Uterus (tissue), 3 donors: ENCODE measurements at regions not wholly inside any gene's neighbourhood (a gene's known extent, or its start where the extent isn't known, plus 50 kb on each side); places are given as distances from the start of the nearest gene placed in this dataset.

Source experiments
- DNase-seq, 2 donors: peaks; one replicate each; pipeline ENCODE4 v3.0.0-alpha.2; 2019 to 2020
- H3K27ac ChIP-seq, 2 donors: fragments of 200-600 bp; sonication (generic); 1 replicate in 1 of 2; 2 replicates in 1 of 2; pipeline ENCODE4 v1.5.1; 2016 to 2018
- H3K27me3 ChIP-seq, 2 donors: fragments of 200-600 bp; sonication (generic); one replicate each; pipeline ENCODE4 v1.5.1; 2018 to 2019; ENCODE audit warnings: control low read depth in 1 of 2
- H3K36me3 ChIP-seq, 2 donors: fragments of 200-600 bp; sonication (generic); one replicate each; pipeline ENCODE4 v1.5.1; 2019; ENCODE audit warnings: control low read depth in 1 of 2
- H3K4me1 ChIP-seq, 2 donors: fragments of 200-600 bp; sonication (generic); one replicate each; pipeline ENCODE4 v1.5.1; 2018 to 2019; ENCODE audit warnings: control low read depth in 1 of 2
- H3K4me3 ChIP-seq, 2 donors: fragments of 200-600 bp; sonication (generic); 1 replicate in 1 of 2; 2 replicates in 1 of 2; pipeline ENCODE4 v1.5.1; 2018 to 2019; ENCODE audit warnings: mild to moderate bottlenecking in 1 of 2
- H3K9me3 ChIP-seq, 2 donors: fragments of 200-600 bp; sonication (generic); one replicate each; pipeline ENCODE4 v1.5.1; 2019; ENCODE audit warnings: control low read depth in 1 of 2
- POLR2A ChIP-seq, 2 donors: fragments of 450-650 bp; IDR thresholded peaks; one replicate each; pipeline ENCODE4 v1.6.1; 2016; ENCODE audit warnings: antibody characterized with exemption in 2 of 2, mild to moderate bottlenecking in 1 of 2, moderate library complexity in 1 of 2
- intact Hi-C: fragments of 100-400 bp; cut with DNase I; formaldehyde crosslinking; loops from one replicate; pipeline ENCODE4 v1.15.1; 2023; ENCODE audit warnings: low total_unique reads
- TF ChIP-seq, protein P1 (sequence below), 4 experiments: fragments of 200-600 bp in 2 of 4; fragments of 450-650 bp in 2 of 4; sonication (generic) in 2 of 4; IDR thresholded peaks; one replicate each; pipeline ENCODE4 v1.5.1; 2016 to 2019; ENCODE audit warnings: antibody characterized with exemption in 4 of 4, mild to moderate bottlenecking in 2 of 4, moderate library complexity in 1 of 4
- donor health status: DM: yes; HTN: yes; CAD: no.

DNA sequence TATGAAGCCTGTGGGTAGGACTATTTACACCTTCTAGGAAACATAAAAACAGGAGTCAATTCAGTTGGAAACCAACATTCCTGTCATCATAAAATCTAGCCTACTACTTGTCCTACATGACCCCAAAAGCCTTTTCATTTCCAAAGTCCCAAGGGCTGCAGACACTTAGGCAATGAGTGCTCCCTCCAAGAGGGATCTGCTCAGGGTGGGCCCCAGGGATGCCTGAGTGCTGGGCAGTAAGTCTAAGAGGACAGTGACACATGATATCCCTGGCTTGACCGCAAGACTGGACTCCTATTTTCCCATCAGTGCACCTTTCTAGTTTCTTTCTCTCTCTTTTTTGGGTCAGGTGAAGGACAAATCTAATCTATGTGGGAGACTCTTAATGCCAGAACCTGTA is 1101.3 kb downstream of the GRIK2 start:
- Histone ChIP-seq H3K4me1 (no peaks in the 10 kb centered on the region), H3K27me3 (no peaks in the 10 kb centered on the region), H3K4me3 (no peak overlapping the region), H3K9me3 (no peaks in the 10 kb centered on the region), H3K27ac (no peak overlapping the region), H3K36me3 (no peaks in the 10 kb centered on the region)
- TF ChIP-seq, protein P1, sequence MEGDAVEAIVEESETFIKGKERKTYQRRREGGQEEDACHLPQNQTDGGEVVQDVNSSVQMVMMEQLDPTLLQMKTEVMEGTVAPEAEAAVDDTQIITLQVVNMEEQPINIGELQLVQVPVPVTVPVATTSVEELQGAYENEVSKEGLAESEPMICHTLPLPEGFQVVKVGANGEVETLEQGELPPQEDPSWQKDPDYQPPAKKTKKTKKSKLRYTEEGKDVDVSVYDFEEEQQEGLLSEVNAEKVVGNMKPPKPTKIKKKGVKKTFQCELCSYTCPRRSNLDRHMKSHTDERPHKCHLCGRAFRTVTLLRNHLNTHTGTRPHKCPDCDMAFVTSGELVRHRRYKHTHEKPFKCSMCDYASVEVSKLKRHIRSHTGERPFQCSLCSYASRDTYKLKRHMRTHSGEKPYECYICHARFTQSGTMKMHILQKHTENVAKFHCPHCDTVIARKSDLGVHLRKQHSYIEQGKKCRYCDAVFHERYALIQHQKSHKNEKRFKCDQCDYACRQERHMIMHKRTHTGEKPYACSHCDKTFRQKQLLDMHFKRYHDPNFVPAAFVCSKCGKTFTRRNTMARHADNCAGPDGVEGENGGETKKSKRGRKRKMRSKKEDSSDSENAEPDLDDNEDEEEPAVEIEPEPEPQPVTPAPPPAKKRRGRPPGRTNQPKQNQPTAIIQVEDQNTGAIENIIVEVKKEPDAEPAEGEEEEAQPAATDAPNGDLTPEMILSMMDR (IDR thresholded peaks at IDR 0.05), result no peak
- TF ChIP-seq POLR2A (IDR thresholded peaks at IDR 0.05), result no peak
- no peak for DNase-seq
- intact Hi-C loops, result no loop called here

- TF ChIP-seq, protein P1 (IDR thresholded peaks at IDR 0.05), result no peak
- TF ChIP-seq POLR2A (IDR thresholded peaks at IDR 0.05), result no peak
- Histone ChIP-seq H3K4me1 (no peaks in the 10 kb centered on the region), H3K36me3 (no peaks in the 10 kb centered on the region), H3K27me3 (no peaks in the 10 kb centered on the region), H3K9me3 (no peaks in the 10 kb centered on the region), H3K4me3 (no peak overlapping the region), H3K27ac (no peak overlapping the region)
- no peak for DNase-seq
- intact Hi-C loops, result no loop called here
Observed at GRCh38 chr6:102493485-102493884, 1100.0 kb downstream of the GRIK2 start.

DNA sequence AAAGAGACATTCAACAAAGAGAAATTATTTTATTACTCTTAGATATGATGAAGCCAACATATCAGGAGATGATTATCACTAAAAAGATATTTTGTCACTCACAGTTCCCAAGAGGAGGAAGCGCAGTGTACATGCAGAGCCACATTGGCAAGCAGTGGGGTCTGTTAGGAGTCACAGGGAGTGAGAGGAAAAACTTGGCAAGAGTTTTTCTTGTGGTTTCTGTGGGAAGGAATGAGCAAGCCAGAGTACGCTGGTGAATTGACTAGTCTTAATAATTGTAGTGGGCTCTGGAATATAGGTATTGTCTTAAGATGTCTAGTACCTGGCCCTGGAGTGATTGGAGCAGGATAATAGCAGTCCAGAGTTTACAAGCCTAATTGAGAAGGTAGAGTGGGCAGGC is 1095.2 kb downstream of the GRIK2 start:
- H3K9me3 ChIP-seq, result no peaks in the 10 kb centered on the region
- H3K27me3 ChIP-seq, result no peaks in the 10 kb centered on the region
- no peak overlapping the region for H3K4me3 ChIP-seq
- H3K36me3 ChIP-seq, result no peaks in the 10 kb centered on the region
- DNase-seq, result no peak
- TF ChIP-seq, protein P1 (IDR thresholded peaks at IDR 0.05), result no peak
- intact Hi-C loops, result no loop called here
- H3K27ac ChIP-seq, result no peak overlapping the region
- H3K4me1 ChIP-seq, result no peaks in the 10 kb centered on the region

- Histone ChIP-seq H3K4me3 (no peak overlapping the region), H3K4me1 (no peaks in the 10 kb centered on the region), H3K9me3 (no peaks in the 10 kb centered on the region), H3K27ac (no peak overlapping the region), H3K36me3 (no peaks in the 10 kb centered on the region), H3K27me3 (no peaks in the 10 kb centered on the region)
- no peak for DNase-seq
- intact Hi-C loops, result no loop called here
- no peak for TF ChIP-seq POLR2A (IDR thresholded peaks at IDR 0.05)
- TF ChIP-seq, protein P1 (IDR thresholded peaks at IDR 0.05), result no peak
Observed at GRCh38 chr6:102485480-102485879, 1092.0 kb downstream of the GRIK2 start.

GRCh38 chr6:102474041-102474807 is 1080.7 kb downstream of the GRIK2 start:
- DNase-seq, result no peak
- intact Hi-C loops, result no loop called here
- Histone ChIP-seq H3K36me3 (no peaks in the 10 kb centered on the region), H3K27me3 (no peaks in the 10 kb centered on the region), H3K4me3 (no peak overlapping the region), H3K9me3 (no peaks in the 10 kb centered on the region), H3K4me1 (no peaks in the 10 kb centered on the region), H3K27ac (no peak overlapping the region)
- TF ChIP-seq, protein P1 (IDR thresholded peaks at IDR 0.05), result no peak
- TF ChIP-seq POLR2A (IDR thresholded peaks at IDR 0.05), result no peak
